ENCODE measurements at regions not wholly inside any gene's neighbourhood (a gene's known extent, or its start where the extent isn't known, plus 50 kb on each side); places are given as distances from the start of the nearest gene placed in this dataset.
"Not testable (repeated sequence)": the region's sequence is repeated elsewhere in the genome, so short reads cannot be mapped to it uniquely, and the experiment has no call there.

DNA sequence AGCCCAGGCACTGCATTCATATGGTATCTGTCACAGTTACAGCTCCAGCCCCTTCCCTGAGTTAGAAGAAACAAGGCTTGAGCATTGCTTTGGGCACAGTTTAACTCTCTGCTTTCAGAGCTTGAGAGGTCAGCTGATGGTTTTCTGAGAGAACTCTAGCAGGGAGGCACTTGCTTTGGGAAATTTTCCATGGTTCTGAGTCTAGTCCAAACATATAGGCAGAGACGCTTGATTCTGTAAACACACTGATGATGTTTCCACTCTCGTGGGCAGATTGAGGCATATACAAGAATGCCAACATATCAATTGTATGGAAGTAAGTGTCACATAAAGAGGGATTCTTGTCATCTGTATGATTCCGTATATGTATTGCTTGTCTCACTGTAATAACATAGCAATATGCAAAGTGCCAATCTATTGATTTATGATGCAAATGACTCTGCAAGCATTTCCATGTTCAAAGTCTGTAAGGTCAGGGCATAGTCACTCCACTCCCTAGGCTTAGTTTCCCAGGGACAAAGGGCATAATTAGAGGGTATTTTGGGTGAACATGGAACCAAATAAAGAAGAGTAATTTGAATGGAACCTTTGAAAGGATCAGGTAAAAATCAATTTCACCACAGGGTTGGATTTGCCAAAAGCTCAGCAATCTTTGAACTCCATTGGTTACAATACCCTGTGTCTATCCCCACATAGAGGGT is 239.0 kb downstream of the INHBA start:
- DNase-seq = no peak

DNA sequence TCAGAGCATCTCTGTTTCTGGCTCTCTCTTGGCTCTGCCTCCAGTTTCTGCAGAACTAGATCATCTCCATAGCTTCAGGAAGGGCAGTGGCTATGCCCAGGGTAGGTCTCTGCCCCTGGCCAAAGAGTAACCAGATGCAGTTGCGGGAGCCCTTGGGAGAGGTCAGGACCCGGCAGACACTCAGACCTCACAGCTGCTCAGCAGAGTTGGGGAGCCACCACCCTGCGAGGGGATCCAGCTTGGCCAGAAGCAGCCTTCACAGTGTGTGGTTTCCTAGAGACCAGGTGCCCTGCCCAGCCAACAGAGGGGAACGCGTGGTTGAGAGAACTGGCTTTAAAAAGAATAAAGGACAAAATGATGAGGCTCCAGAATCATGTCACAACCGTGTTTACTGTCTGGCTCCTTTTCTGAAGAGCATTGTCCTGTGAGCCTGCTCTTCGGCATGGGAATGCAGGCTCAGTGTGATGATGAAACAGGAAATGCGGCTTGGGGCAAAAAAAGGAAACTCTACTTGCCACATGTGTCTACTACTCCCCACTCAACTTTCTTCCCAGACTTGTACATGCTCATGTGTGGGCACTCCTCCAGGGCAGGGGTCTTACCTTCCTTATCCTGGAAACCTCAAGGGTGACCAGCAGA is 243.1 kb downstream of the INHBA start:
- DNase-seq = no peak

GRCh38 chr7:41459183-41459582 is 243.7 kb downstream of the INHBA start:
- DNase-seq = no peak

GRCh38 chr7:41457832-41458437 is 245.0 kb downstream of the INHBA start:
- DNase-seq = no peak

- DNase-seq = no peak
Observed at GRCh38 chr7:41451826-41452225, 251.1 kb downstream of the INHBA start.

DNA sequence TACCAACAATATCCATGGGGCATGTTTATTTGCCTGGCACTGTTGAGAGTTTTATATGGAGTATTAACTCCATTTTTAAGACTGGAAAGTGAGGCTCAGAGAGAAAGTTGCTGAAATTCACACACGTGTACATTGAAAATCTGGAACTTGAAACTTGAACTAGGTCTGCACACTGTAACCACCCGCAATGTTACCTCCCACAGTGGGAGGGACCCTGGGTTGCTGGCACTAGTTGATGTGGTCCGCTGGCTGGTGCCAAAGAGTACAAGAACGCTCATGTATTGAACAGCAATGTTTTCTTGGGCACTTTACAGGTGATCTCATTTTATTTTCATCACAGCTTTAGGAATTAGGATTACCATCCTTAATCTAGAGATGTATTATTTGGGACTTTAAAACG is 253.2 kb downstream of the INHBA start:
- DNase-seq = no peak

DNA sequence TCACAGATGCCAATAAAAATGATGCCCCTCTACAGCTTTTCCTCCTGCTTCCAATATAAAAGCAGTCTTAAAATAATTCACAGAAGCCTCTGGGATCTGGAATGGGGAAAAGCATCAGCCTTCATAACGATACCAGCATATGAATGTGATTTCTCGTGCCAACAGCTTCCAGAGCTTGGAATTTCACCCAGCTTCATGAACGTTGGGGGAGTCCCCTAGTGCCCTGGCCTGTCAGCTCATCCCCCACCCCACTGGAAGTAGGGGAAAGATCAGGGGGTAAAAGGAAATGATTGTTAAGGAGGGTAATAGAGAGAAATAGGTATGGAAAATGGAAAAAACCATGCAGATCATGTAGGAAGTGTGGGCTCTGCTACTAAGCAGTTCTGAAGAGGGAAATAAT is 253.6 kb downstream of the INHBA start:
- no peak for DNase-seq

GRCh38 chr7:41448104-41448503 is 254.8 kb downstream of the INHBA start:
- DNase-seq = no peak

DNA sequence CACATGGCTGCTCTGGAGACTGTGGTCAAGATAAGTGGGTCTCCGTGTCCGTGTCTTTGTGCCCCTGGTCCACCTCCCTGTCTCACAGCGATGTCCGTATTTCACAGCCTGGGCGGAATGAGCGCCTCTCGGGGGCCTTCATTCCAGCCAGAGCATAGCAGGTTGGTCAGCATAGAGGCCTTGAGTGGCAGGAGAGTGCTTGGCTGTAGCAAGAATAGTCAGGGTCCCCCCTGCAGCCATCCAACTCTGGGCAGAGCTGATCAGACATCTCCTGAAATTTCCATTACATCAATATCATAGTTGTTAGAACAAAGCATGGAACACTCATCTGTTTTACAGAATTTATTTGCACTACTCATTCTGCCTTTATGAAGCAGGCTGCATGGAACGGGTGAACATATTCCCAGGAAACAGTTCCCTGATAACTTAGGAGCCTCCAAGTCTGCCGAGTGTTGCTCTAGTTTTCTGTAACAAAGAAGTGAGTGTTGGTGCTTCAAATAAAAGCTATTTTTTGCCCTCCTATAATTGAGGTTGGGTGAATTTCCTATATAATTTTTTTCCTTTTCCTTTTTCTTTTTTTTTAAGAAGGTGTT is 255.3 kb downstream of the INHBA start:
- no peak for DNase-seq

DNA sequence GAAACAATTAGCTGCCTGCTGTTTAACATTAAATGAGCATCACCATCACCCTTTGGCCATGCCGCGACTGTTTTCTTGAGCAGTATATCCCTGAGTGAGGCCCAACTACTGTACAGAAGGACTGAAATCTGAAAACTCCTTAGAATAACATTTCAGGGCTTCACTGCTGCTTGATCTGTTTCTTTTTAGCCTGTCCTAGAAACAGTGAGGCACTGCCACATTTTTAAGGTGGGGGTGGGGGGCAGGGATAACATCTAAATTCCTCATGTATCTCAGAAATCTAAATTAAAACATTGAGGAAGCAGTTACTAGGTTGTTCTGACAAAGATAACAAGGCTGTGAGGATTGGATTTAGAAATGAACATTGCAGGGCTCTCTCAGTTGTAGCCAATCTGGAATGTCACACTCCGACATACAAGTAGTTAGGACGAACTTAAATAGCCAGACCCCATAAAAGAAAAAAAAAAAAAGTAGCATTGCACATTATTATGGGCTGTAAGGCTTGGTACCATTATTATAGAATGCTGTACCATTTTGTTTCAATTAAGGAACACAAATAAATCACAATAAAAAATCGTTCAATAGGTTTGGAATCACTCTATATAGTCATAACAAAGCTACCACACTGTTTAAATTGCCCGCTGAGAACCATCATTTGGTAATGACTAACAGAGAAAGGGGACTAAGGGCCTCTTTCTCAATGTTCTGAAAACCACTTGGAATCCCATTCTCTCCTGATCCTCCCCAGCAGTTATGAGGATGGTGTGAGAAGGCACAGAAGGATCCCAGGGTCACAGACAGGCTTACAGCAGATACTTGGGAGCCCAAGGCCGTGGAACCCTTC is 256.1 kb downstream of the INHBA start:
- DNase-seq = no peak

- no peak for DNase-seq
Observed at GRCh38 chr7:41445946-41446345, 256.9 kb downstream of the INHBA start.

- no peak for DNase-seq
Observed at GRCh38 chr7:41445432-41445831, 257.5 kb downstream of the INHBA start.

GRCh38 chr7:41439515-41439879 is 263.4 kb downstream of the INHBA start:
- DNase-seq = no peak

DNA sequence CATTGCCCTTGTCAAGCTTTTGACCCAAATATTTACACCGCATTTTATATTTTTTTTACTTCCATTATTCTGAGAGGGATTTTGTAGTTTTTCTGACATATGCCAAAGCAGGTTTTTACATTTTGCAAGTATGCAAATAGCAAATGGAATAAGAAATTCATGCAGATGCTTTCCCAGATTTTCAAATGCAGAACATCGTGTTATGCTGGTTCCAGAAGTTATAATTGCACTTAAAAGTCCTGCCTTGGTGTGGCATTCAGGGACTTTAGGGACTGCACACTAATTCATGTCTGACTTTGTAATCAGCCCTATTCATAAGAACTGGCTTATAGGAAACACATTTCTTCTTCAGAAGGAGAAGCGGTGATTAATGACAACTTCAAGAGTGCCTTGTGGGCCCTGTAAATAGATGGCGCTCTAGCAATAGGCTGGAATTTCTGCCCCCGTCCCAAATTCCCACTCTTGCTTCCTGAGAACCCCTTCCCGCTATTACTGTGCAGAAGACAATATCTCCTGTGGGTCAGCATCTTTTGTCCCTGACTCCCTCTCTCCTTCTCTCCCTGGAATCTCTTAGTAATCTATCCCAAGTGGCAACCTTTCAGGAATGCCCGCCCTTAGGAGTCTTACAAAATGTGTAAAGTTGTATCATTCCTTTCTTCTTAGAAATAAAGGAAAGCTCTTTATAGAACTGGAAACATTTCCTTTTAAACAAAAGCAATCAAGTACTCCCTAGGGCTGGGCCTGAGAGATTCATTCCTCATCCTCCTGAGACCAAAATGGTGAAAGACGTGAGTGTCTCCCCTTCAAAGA is 264.0 kb downstream of the INHBA start:
- no peak for DNase-seq

- DNase-seq = no peak
Observed at GRCh38 chr7:41437257-41438196, 265.4 kb downstream of the INHBA start.

GRCh38 chr7:41436139-41436538 is 266.8 kb downstream of the INHBA start:
- no peak for DNase-seq

DNA sequence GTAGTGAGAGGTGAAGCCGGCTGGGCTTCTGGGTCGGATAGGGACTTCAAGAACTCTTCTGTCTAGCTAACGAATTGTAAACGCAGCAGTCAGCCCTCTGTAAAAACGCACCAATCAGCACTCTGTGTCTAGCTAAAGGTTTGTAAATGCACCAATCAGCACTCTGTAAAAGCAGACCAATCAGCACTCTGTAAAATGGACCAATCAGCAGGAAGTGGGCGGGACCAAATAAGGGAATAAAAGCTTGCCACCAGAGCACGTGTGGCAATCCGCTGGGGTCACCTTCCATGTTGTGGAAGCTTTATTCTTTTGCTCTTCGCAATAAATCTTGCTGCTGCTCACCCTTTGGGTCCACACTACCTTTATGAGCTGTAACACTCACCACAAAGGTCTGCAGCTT is 267.9 kb downstream of the INHBA start:
- not testable (repeated sequence) for DNase-seq

DNA sequence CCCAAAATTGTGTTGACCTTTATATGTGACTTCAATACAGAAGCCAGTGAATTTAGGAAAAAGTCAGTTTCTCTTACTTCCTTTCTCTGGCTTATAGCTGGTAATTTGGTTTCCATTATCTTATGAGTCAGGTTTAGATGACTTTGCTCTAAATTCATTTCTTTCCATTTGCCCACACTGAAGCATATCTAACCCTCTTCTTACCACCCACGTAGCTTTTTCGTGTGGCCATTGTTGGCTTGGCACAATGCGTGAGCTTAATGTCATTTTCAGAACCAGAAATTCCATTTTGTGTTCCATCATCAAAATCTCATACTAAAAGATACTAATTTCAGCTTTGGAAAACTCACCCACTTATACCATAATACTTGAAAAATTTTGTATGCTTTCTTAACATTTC is 271.2 kb downstream of the INHBA start:
- no peak for DNase-seq

- DNase-seq = no peak
Observed at GRCh38 chr7:41428381-41428780, 274.5 kb downstream of the INHBA start.

DNA sequence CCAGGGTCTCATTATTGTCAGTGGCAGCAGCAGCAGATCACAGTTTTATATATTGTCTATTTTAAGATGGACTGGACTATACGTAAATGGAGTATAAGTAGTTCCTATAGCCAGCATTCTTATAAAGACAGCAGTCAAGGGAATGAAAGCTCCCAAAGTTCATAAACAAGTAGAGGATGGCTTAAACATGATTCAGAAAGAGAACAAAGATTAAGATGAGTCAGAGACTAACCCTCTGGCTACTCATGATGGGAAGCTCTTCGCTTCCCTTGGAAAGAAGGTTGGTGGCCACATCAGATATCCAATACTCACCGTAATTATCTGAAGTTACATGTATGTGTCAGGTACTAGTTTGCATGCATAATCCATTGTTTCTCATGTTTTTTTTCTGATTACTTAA is 277.0 kb downstream of the INHBA start:
- no peak for DNase-seq

GRCh38 chr7:41421056-41421455 is 281.8 kb downstream of the INHBA start:
- DNase-seq = no peak

All from NCI-H1694 treated with DMSO at 0.1 percent for 48 hours (cell line).